ENCODE measurements at regions not wholly inside any gene's neighbourhood (a gene's known extent, or its start where the extent isn't known, plus 50 kb on each side); places are given as distances from the start of the nearest gene placed in this dataset.

GRCh38 chr7:24197852-24198251 is 86.1 kb upstream of the NPY start:
- TF ChIP-seq CTCF (IDR thresholded peaks at IDR 0.05; ENCODE audit: poor library complexity, severe bottlenecking) (no peak), EZH2 (IDR thresholded peaks at IDR 0.05; ENCODE audit: borderline replicate concordance, insufficient read depth, low read length, poor library complexity, severe bottlenecking) (no peak), EP300 (conservative IDR thresholded peaks at IDR 0.05; ENCODE audit: poor library complexity, severe bottlenecking) (no peak), POLR2AphosphoS5 (IDR thresholded peaks at IDR 0.05) (no peak), REST (IDR thresholded peaks at IDR 0.05; ENCODE audit: borderline replicate concordance) (no peak), TAF1 (IDR thresholded peaks at IDR 0.05; ENCODE audit: low read depth) (no peak), RAD21 (conservative IDR thresholded peaks at IDR 0.05) (no peak)
